ENCODE measurements at regions not wholly inside any gene's neighbourhood (a gene's known extent, or its start where the extent isn't known, plus 50 kb on each side); places are given as distances from the start of the nearest gene placed in this dataset.

- ChIA-PET POLR2A (no interaction called here), CTCF (no interaction called here)
- Histone ChIP-seq H3K9me3 (replicated peaks; ENCODE audit: control insufficient read depth, insufficient read depth, low read length) (no peaks in the 10 kb centered on the region), H3K9ac (replicated peaks; ENCODE audit: extremely low read depth, insufficient read depth, low read length) (no peak overlapping the region), H3K9me1 (replicated peaks; ENCODE audit: control insufficient read depth, extremely low read depth, insufficient read depth, low read length) (no peaks in the 10 kb centered on the region), H4K20me1 (replicated peaks; ENCODE audit: control insufficient read depth, extremely low read depth, insufficient read depth, low read length) (no peaks in the 10 kb centered on the region), H3K27me3 (ENCODE audit: control insufficient read depth in 2 of 2, insufficient read depth in 2 of 2, low read length in 2 of 2) (no peaks in the 10 kb centered on the region), H3K4me3 (replicated peaks in 1 of 3; ENCODE audit: insufficient read depth in 1 of 3, low read depth in 1 of 3, low read length in 3 of 3) (no peak overlapping the region), H3K4me1 (ENCODE audit: control insufficient read depth, extremely low read depth, insufficient read depth, low read length) (no peaks in the 10 kb centered on the region), H3K36me3 (ENCODE audit: control insufficient read depth in 2 of 2, extremely low read depth in 1 of 2, insufficient read depth in 2 of 2, low read length in 2 of 2) (no peaks in the 10 kb centered on the region), H2AFZ (ENCODE audit: low read depth, low read length) (no peak overlapping the region), H3K79me2 (ENCODE audit: control insufficient read depth, insufficient read depth, low read length) (no peaks in the 10 kb centered on the region), H3K4me2 (ENCODE audit: insufficient read depth, low read length) (no peak overlapping the region), H3K27ac (ENCODE audit: insufficient read depth, low read depth, low read length) (no peak overlapping the region)
- FAIRE-seq = no peak
- DNase-seq (ENCODE audit: low read depth, low spot score) = no peak
- dilution Hi-C loops (cut with MboI; ENCODE audit: extremely low pct_ligation_motif_present, low sequenced_read_pairs) = no loop called here
- TF ChIP-seq MYC (IDR thresholded peaks at IDR 0.05; ENCODE audit: low read depth, low read length) = no peak
- no peak for TF ChIP-seq POLR2AphosphoS5 (IDR thresholded peaks at IDR 0.05; ENCODE audit: insufficient read depth, low read depth, low read length)
- TF ChIP-seq FOS (IDR thresholded peaks at IDR 0.05; ENCODE audit: borderline replicate concordance, insufficient read depth, low read length) = no peak
- TF ChIP-seq, protein P1, sequence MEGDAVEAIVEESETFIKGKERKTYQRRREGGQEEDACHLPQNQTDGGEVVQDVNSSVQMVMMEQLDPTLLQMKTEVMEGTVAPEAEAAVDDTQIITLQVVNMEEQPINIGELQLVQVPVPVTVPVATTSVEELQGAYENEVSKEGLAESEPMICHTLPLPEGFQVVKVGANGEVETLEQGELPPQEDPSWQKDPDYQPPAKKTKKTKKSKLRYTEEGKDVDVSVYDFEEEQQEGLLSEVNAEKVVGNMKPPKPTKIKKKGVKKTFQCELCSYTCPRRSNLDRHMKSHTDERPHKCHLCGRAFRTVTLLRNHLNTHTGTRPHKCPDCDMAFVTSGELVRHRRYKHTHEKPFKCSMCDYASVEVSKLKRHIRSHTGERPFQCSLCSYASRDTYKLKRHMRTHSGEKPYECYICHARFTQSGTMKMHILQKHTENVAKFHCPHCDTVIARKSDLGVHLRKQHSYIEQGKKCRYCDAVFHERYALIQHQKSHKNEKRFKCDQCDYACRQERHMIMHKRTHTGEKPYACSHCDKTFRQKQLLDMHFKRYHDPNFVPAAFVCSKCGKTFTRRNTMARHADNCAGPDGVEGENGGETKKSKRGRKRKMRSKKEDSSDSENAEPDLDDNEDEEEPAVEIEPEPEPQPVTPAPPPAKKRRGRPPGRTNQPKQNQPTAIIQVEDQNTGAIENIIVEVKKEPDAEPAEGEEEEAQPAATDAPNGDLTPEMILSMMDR (IDR thresholded peaks at IDR 0.05; ENCODE audit: extremely low read depth in 1 of 2, insufficient read depth in 1 of 2, low read depth in 1 of 2, low read length in 2 of 2) = no peak
- no peak for TF ChIP-seq MAX (IDR thresholded peaks at IDR 0.05; ENCODE audit: insufficient read depth, insufficient read length)
- no peak for TF ChIP-seq GATA2 (IDR thresholded peaks at IDR 0.05; ENCODE audit: insufficient read depth, insufficient read length, low read depth, low read length)
- TF ChIP-seq JUN (IDR thresholded peaks at IDR 0.05; ENCODE audit: borderline replicate concordance, insufficient read depth, insufficient read length, low read depth) = no peak
- no peak for TF ChIP-seq EZH2 (IDR thresholded peaks at IDR 0.05; ENCODE audit: borderline replicate concordance, low read depth, low read length, severe bottlenecking)
- TF ChIP-seq POLR2A (IDR thresholded peaks at IDR 0.05; ENCODE audit: low read depth, low read length) = no peak
- no TSS peak for BruUV-seq (replicated peaks)
- intact Hi-C loops (cut with micrococcal nuclease) = no loop called here
Measured at GRCh38 chr1:95754412-95754811, 520.4 kb downstream of the RWDD3 start.

All from endothelial cell of umbilical vein (primary cell).